ENCODE measurements at regions not wholly inside any gene's neighbourhood (a gene's known extent, or its start where the extent isn't known, plus 50 kb on each side); places are given as distances from the start of the nearest gene placed in this dataset.

DNA sequence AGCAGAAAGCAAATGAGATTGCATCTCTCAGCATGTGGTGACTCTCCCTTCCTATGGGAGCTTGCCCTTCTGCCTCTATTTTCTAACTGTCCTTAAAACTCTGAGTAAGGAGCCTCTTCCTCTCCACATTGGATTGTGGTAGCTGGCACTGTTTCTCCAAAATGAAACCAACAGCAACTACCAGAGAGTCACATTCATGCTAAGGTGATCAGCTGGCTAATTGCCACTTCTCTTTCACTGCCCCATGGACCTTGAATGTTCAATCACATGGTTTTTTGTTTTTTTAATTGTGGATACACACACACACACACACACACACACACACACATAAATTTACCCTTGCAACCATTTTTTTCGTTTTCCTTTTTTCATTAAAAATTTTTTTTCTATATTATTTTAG is 154.7 kb upstream of the TSC22D1 start:
- TF ChIP-seq, protein P1, sequence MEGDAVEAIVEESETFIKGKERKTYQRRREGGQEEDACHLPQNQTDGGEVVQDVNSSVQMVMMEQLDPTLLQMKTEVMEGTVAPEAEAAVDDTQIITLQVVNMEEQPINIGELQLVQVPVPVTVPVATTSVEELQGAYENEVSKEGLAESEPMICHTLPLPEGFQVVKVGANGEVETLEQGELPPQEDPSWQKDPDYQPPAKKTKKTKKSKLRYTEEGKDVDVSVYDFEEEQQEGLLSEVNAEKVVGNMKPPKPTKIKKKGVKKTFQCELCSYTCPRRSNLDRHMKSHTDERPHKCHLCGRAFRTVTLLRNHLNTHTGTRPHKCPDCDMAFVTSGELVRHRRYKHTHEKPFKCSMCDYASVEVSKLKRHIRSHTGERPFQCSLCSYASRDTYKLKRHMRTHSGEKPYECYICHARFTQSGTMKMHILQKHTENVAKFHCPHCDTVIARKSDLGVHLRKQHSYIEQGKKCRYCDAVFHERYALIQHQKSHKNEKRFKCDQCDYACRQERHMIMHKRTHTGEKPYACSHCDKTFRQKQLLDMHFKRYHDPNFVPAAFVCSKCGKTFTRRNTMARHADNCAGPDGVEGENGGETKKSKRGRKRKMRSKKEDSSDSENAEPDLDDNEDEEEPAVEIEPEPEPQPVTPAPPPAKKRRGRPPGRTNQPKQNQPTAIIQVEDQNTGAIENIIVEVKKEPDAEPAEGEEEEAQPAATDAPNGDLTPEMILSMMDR (IDR thresholded peaks at IDR 0.05) = no peak
- no peak for TF ChIP-seq POLR2A (IDR thresholded peaks at IDR 0.05)

All from thyroid gland (tissue), 4 donors.